H1 (cell line): ENCODE measurements at regions not wholly inside any gene's neighbourhood (a gene's known extent, or its start where the extent isn't known, plus 50 kb on each side); places are given as distances from the start of the nearest gene placed in this dataset.

Experiments used
- ASH2L ChIP-seq: fragments of 200-600, 300-600 bp; sonication (generic); IDR thresholded peaks from one replicate; pipeline ENCODE4 v1.7.1; 2017; ENCODE audit warnings: low read length
- BCL11A ChIP-seq, 2 experiments: IDR thresholded peaks; one replicate each; pipeline ENCODE4 v1.6.1; 2011; ENCODE audit warnings: low read depth in 2 of 2, low read length in 2 of 2, mild to moderate bottlenecking in 2 of 2
- BRCA1 ChIP-seq: IDR thresholded peaks from 2 replicates; pipeline ENCODE4 v1.6.1; 2012; ENCODE audit warnings: low read depth, low read length, improper control_type of control experiment
- CBX5 ChIP-seq: fragments of 300-800, 300-1000 bp; sonication (generic); IDR thresholded peaks from 2 replicates; pipeline ENCODE4 v1.7.1; 2016; ENCODE audit warnings: antibody characterized with exemption, low read length, low read depth
- CEBPB ChIP-seq: IDR thresholded peaks from 2 replicates; pipeline ENCODE4 v1.6.1; 2012; ENCODE audit warnings: low read depth, low read length
- EGR1 ChIP-seq: IDR thresholded peaks from 2 replicates; pipeline ENCODE4 v1.6.1; 2011; ENCODE audit warnings: low read depth, low read length, borderline replicate concordance
- GABPA ChIP-seq: IDR thresholded peaks from 2 replicates; pipeline ENCODE4 v1.6.1; 2011; ENCODE audit warnings: mild to moderate bottlenecking, low read length, moderate library complexity, borderline replicate concordance; ENCODE audit not compliant: insufficient read depth
- KDM4A ChIP-seq: IDR thresholded peaks from one replicate; pipeline ENCODE4 v1.7.1; 2012; ENCODE audit warnings: low read depth, mild to moderate bottlenecking, moderate library complexity, low read length, inconsistent platforms; ENCODE audit not compliant: severe bottlenecking
- MAX ChIP-seq: IDR thresholded peaks from 2 replicates; pipeline ENCODE4 v1.6.1; 2012; ENCODE audit warnings: inconsistent platforms
- PHF8 ChIP-seq: fragments of 200-600 bp; sonication (generic); conservative IDR thresholded peaks from 2 replicates; pipeline ENCODE4 v1.7.1; 2012; ENCODE audit warnings: low read depth, mild to moderate bottlenecking, inconsistent platforms, low read length, moderate library complexity
- RFX5 ChIP-seq: IDR thresholded peaks from 2 replicates; pipeline ENCODE4 v1.6.1; 2011; ENCODE audit warnings: low read depth, low read length, improper control_type of control experiment, borderline replicate concordance
- ZNF274 ChIP-seq: IDR thresholded peaks from 2 replicates; pipeline ENCODE4 v1.7.0; 2012; ENCODE audit warnings: low read length, borderline replicate concordance; ENCODE audit errors: extremely low read depth
- TF ChIP-seq, protein P1 (sequence below): fragments of 300-600 bp; sonication (generic); IDR thresholded peaks from 2 replicates; pipeline ENCODE4 v1.7.1; 2012; ENCODE audit warnings: low read length, moderate library complexity, mild to moderate bottlenecking, inconsistent platforms; ENCODE audit not compliant: insufficient replicate concordance

- TF ChIP-seq, protein P1, sequence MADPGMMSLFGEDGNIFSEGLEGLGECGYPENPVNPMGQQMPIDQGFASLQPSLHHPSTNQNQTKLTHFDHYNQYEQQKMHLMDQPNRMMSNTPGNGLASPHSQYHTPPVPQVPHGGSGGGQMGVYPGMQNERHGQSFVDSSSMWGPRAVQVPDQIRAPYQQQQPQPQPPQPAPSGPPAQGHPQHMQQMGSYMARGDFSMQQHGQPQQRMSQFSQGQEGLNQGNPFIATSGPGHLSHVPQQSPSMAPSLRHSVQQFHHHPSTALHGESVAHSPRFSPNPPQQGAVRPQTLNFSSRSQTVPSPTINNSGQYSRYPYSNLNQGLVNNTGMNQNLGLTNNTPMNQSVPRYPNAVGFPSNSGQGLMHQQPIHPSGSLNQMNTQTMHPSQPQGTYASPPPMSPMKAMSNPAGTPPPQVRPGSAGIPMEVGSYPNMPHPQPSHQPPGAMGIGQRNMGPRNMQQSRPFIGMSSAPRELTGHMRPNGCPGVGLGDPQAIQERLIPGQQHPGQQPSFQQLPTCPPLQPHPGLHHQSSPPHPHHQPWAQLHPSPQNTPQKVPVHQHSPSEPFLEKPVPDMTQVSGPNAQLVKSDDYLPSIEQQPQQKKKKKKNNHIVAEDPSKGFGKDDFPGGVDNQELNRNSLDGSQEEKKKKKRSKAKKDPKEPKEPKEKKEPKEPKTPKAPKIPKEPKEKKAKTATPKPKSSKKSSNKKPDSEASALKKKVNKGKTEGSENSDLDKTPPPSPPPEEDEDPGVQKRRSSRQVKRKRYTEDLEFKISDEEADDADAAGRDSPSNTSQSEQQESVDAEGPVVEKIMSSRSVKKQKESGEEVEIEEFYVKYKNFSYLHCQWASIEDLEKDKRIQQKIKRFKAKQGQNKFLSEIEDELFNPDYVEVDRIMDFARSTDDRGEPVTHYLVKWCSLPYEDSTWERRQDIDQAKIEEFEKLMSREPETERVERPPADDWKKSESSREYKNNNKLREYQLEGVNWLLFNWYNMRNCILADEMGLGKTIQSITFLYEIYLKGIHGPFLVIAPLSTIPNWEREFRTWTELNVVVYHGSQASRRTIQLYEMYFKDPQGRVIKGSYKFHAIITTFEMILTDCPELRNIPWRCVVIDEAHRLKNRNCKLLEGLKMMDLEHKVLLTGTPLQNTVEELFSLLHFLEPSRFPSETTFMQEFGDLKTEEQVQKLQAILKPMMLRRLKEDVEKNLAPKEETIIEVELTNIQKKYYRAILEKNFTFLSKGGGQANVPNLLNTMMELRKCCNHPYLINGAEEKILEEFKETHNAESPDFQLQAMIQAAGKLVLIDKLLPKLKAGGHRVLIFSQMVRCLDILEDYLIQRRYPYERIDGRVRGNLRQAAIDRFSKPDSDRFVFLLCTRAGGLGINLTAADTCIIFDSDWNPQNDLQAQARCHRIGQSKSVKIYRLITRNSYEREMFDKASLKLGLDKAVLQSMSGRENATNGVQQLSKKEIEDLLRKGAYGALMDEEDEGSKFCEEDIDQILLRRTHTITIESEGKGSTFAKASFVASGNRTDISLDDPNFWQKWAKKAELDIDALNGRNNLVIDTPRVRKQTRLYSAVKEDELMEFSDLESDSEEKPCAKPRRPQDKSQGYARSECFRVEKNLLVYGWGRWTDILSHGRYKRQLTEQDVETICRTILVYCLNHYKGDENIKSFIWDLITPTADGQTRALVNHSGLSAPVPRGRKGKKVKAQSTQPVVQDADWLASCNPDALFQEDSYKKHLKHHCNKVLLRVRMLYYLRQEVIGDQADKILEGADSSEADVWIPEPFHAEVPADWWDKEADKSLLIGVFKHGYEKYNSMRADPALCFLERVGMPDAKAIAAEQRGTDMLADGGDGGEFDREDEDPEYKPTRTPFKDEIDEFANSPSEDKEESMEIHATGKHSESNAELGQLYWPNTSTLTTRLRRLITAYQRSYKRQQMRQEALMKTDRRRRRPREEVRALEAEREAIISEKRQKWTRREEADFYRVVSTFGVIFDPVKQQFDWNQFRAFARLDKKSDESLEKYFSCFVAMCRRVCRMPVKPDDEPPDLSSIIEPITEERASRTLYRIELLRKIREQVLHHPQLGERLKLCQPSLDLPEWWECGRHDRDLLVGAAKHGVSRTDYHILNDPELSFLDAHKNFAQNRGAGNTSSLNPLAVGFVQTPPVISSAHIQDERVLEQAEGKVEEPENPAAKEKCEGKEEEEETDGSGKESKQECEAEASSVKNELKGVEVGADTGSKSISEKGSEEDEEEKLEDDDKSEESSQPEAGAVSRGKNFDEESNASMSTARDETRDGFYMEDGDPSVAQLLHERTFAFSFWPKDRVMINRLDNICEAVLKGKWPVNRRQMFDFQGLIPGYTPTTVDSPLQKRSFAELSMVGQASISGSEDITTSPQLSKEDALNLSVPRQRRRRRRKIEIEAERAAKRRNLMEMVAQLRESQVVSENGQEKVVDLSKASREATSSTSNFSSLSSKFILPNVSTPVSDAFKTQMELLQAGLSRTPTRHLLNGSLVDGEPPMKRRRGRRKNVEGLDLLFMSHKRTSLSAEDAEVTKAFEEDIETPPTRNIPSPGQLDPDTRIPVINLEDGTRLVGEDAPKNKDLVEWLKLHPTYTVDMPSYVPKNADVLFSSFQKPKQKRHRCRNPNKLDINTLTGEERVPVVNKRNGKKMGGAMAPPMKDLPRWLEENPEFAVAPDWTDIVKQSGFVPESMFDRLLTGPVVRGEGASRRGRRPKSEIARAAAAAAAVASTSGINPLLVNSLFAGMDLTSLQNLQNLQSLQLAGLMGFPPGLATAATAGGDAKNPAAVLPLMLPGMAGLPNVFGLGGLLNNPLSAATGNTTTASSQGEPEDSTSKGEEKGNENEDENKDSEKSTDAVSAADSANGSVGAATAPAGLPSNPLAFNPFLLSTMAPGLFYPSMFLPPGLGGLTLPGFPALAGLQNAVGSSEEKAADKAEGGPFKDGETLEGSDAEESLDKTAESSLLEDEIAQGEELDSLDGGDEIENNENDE = no peak
- TF ChIP-seq MAX (no peak), ASH2L (no peak), CEBPB (no peak), CBX5 (no peak), BCL11A (IDR thresholded peaks at IDR 0.05; ENCODE audit: low read depth in 2 of 2, low read length in 2 of 2) (no peak), ZNF274 (no peak), RFX5 (no peak), KDM4A (no peak), EGR1 (no peak), BRCA1 (no peak), PHF8 (no peak), GABPA (no peak)
These were observed 253.0 kb upstream of the HNRNPA3 start (continued) for GRCh38 chr2:176959614-176960013.
